Thymus (tissue), 11 donors: ENCODE measurements at regions not wholly inside any gene's neighbourhood (a gene's known extent, or its start where the extent isn't known, plus 50 kb on each side); places are given as distances from the start of the nearest gene placed in this dataset.

Source experiments
- DNase-seq, 9 donors: peaks; one replicate each; pipeline ENCODE4 v3.0.0-alpha.2; 2013; ENCODE audit warnings: low spot score in 9 of 9, low read depth in 6 of 9, missing footprints in 1 of 9
- H3K27ac ChIP-seq, 2 donors: one replicate each; pipeline ENCODE4 v1.5.1; 2013; ENCODE audit warnings: control low read depth in 1 of 2, low read depth in 1 of 2, low read length in 1 of 2, mild to moderate bottlenecking in 1 of 2, moderate library complexity in 1 of 2
- H3K27me3 ChIP-seq, 2 donors: one replicate each; pipeline ENCODE4 v1.5.1; 2013; ENCODE audit warnings: low read length in 1 of 2; ENCODE audit not compliant: control insufficient read depth in 2 of 2, insufficient read depth in 1 of 2
- H3K36me3 ChIP-seq, 2 donors: one replicate each; pipeline ENCODE4 v1.5.1; 2013; ENCODE audit warnings: low read length in 1 of 2, mild to moderate bottlenecking in 1 of 2, moderate library complexity in 1 of 2; ENCODE audit not compliant: control insufficient read depth in 2 of 2, insufficient read depth in 2 of 2
- H3K4me1 ChIP-seq, 2 donors: one replicate each; pipeline ENCODE4 v1.5.1; 2013; ENCODE audit warnings: low read length in 2 of 2; ENCODE audit not compliant: control insufficient read depth in 2 of 2, insufficient read depth in 2 of 2
- H3K4me3 ChIP-seq, 2 donors: one replicate each; pipeline ENCODE4 v1.5.1; 2013; ENCODE audit warnings: low read length in 2 of 2, control low read depth in 1 of 2, mild to moderate bottlenecking in 1 of 2
- H3K9me3 ChIP-seq, 2 donors: one replicate each; pipeline ENCODE4 v1.5.1; 2013; ENCODE audit warnings: low read length in 1 of 2, mild to moderate bottlenecking in 1 of 2; ENCODE audit not compliant: control insufficient read depth in 2 of 2, insufficient read depth in 1 of 2
- whole genome bisulfite sequencing: extraction: QIAGEN DNeasy Blood & Tissue Kit; methylation state at CpG from one replicate; pipeline ENCODE4 v1.1.7; 2013; 5-methylcytosine and 5-hydroxymethylcytosine counted together
- donor health status: healthy.

- Histone ChIP-seq H3K4me1 (no peaks in the 10 kb centered on the region), H3K36me3 (no peaks in the 10 kb centered on the region), H3K9me3 (no peaks in the 10 kb centered on the region), H3K27me3 (no peaks in the 10 kb centered on the region), H3K27ac (no peak overlapping the region), H3K4me3 (no peak overlapping the region)
- WGBS: 76% methylated on average over 4 of the region's 4 CpGs
- DNase-seq: no peak
Observed at GRCh38 chr10:111974325-111974724, 209.2 kb downstream of the GPAM start.

GRCh38 chr10:111976557-111976956 is 207.0 kb downstream of the GPAM start:
- H3K9me3 ChIP-seq: no peaks in the 10 kb centered on the region
- no peaks in the 10 kb centered on the region for H3K4me1 ChIP-seq
- no peak for DNase-seq
- H3K27ac ChIP-seq: no peak overlapping the region
- no peak overlapping the region for H3K4me3 ChIP-seq
- H3K27me3 ChIP-seq: no peaks in the 10 kb centered on the region
- H3K36me3 ChIP-seq: no peaks in the 10 kb centered on the region
- 79% methylated on average over 2 of the region's 2 CpGs for WGBS

DNA sequence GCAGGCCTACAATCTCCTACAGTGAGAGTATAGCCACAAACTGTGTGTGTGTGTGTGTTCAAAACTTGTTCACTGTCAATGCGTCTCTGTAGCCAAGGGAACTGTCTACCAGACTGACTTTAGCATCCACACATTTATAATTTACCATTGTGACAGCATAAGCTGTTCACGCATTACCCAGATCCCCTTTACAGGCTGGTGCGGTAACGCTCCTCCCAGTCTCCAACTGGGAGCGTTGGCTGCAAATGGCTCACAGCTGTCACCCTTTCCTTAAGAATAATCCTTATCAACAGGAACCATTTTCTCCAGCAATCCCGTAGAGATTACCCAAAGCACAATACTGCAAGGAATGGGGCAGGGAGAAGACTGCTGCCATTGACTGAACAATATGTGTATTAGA is 199.5 kb downstream of the GPAM start:
- Histone ChIP-seq H3K9me3 (peaks cover 0 to 3% of the 10 kb centered on the region in 2 donors), H3K36me3 (no peaks in the 10 kb centered on the region), H3K4me3 (no peak overlapping the region), H3K27ac (no peak overlapping the region), H3K4me1 (no peaks in the 10 kb centered on the region), H3K27me3 (no peaks in the 10 kb centered on the region)
- 83% methylated on average over 6 of the region's 6 CpGs for WGBS
- DNase-seq: no peak

DNA sequence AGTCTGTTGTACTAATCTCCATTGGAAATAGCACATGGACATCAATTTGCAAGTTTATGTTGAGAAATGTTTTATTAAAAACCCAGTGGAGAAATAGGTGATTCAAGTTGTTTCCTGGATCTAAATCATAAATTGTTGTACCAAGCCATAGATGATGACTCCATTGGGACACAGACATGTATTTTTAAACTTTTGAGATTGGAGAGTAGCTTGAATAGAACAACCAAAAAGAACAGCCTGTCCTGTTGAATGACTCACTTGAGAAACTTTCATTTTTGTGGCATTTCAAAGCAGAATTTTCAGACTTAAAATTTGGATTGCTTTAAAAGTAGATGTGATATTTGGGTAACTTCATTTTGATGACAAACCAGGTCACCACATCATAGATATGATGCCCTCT is 197.5 kb downstream of the GPAM start:
- Histone ChIP-seq H3K27ac (no peak overlapping the region), H3K9me3 (peaks cover 0 to 3% of the 10 kb centered on the region in 2 donors), H3K36me3 (no peaks in the 10 kb centered on the region), H3K27me3 (no peaks in the 10 kb centered on the region), H3K4me3 (no peak overlapping the region), H3K4me1 (no peaks in the 10 kb centered on the region)
- DNase-seq: no peak

DNA sequence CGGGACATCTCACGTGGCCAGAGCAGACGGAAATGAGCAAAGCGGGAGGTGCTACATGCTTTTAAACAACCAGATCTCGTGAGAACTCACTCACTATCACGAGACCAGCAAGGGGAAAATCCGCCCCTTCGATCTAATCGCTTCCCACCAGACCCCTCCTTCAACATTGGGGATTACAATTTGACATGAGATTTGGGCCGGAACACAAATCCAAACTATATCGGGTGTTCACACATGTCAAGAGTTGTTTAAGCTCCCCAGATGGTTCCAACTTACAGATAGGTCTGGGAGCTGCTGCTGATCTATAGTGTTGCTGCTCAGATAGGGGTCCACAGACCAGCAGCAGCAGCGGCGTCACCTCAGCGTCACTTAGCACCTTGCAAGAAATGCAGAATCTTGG is 194.9 kb downstream of the GPAM start:
- no peaks in the 10 kb centered on the region for H3K4me1 ChIP-seq
- 86% methylated on average over 14 of the region's 14 CpGs for WGBS

GRCh38 chr10:111989136-111989911 is 194.2 kb downstream of the GPAM start:
- Histone ChIP-seq H3K27ac (no peak overlapping the region), H3K9me3 (peaks cover 0 to 3% of the 10 kb centered on the region in 2 donors), H3K4me3 (no peak overlapping the region), H3K36me3 (no peaks in the 10 kb centered on the region), H3K4me1 (no peaks in the 10 kb centered on the region), H3K27me3 (no peaks in the 10 kb centered on the region)
- no peak for DNase-seq
- WGBS: 87% methylated on average over 21 of the region's 21 CpGs

More for the DNA sequence above, 194.9 kb downstream of the GPAM start:
- H3K27me3 ChIP-seq: no peaks in the 10 kb centered on the region
- DNase-seq: no peak
- H3K4me3 ChIP-seq: no peak overlapping the region
- H3K9me3 ChIP-seq: peaks cover 0 to 3% of the 10 kb centered on the region in 2 donors
- no peak overlapping the region for H3K27ac ChIP-seq
- no peaks in the 10 kb centered on the region for H3K36me3 ChIP-seq

DNA sequence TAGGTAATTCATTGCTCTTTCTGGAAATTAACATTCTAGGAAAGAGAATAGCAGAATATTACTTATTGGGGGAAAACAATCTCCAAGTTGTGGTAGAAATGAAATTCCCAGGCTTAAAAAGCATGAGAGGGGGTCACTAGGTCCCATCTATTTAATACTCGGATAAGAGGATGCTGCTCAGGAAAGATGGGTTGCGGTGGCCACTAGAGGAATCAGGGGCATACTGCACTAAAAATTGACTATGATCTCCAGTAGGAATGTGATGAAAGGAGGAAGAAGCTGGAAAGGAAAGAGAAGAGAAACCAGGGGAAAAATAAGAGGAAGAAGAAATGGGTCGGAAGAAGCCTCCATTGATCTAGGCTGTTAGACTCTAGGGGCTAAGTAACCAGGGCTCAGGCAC is 192.8 kb downstream of the GPAM start:
- DNase-seq: no peak
- WGBS: 75% methylated on average over 3 of the region's 3 CpGs

DNA sequence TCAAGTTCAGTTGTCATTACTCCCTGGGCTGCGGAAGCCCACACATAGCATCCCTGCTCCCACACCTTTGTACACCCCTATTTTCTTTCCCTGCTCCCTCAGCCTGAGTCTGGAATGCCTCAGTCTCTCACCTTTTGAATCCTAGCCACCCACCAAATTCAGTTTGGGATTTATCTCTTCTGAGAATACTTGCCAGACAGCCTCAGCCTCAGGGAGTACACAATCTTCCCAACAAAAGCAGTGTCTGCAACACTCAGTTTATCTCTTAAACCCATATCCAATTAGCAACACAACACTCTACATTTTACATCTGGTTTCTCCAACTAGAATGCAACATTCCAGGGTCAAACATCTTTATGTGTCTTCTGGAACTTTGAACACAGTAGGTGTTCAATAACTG is 190.2 kb downstream of the GPAM start:
- 91% methylated on average over 1 of the region's 1 CpG for WGBS
- no peaks in the 10 kb centered on the region for H3K27me3 ChIP-seq

More for the DNA sequence above, 192.8 kb downstream of the GPAM start:
- no peak overlapping the region for H3K4me3 ChIP-seq
- no peaks in the 10 kb centered on the region for H3K36me3 ChIP-seq
- H3K9me3 ChIP-seq: peaks cover 0 to 3% of the 10 kb centered on the region in 2 donors
- no peaks in the 10 kb centered on the region for H3K27me3 ChIP-seq
- no peaks in the 10 kb centered on the region for H3K4me1 ChIP-seq
- no peak overlapping the region for H3K27ac ChIP-seq

DNA sequence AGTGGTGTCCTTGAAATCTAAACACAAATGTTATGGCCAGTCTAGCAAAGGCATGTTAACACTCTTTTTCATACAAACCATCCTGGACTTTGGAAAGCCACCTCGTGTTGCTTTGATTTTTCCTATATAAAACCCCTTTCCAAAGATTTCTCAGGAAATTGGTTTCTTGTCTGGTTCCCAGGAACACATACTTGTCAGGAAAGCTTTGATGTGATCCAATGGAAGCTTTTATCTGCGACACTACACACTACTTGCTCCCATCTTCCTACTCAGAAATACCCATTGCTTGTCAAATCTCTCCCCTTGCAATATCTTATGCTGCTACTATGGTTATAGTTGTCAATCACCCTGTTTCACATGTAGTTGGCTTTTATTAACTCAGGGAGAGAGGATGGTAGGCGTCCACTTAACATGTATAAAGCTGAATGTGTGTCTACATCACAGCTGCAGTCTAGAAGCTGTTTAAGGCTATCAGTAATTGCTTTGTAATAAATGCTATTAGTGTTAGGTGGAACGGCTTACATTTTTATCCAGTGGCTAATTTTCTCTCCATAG is 189.6 kb downstream of the GPAM start:
- Histone ChIP-seq H3K27ac (no peak overlapping the region), H3K4me1 (no peaks in the 10 kb centered on the region), H3K4me3 (no peak overlapping the region), H3K9me3 (no peaks in the 10 kb centered on the region), H3K36me3 (no peaks in the 10 kb centered on the region), H3K27me3 (no peaks in the 10 kb centered on the region)
- DNase-seq: no peak
- 86% methylated on average over 4 of the region's 4 CpGs for WGBS

More for the DNA sequence above, 190.2 kb downstream of the GPAM start:
- Histone ChIP-seq H3K27ac (no peak overlapping the region), H3K36me3 (no peaks in the 10 kb centered on the region), H3K4me1 (no peaks in the 10 kb centered on the region), H3K9me3 (no peaks in the 10 kb centered on the region), H3K4me3 (no peak overlapping the region)
- DNase-seq: no peak
